ENCODE measurements at regions not wholly inside any gene's neighbourhood (a gene's known extent, or its start where the extent isn't known, plus 50 kb on each side); places are given as distances from the start of the nearest gene placed in this dataset.

DNA sequence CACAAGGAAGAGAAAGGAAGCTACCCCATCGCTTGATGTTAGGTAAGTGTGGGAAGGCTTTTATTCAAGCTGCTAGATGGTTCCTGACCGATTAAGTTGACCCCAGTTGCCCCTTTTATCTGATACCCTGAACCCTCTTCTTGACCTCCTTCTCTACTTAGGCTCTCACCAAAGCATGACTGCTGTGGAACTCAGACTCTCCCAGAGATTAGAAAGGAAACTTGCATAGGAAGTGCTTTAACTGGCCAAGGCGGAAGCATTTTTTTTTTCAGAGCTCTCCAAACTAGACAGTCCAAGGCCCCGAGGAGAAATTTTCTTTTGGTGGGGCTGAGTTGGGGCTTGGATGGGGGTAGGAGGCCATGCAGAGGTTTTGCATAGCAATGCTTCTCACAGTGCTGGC lies 101.3 kb upstream of the USP24 start:
- TF ChIP-seq, protein P1, sequence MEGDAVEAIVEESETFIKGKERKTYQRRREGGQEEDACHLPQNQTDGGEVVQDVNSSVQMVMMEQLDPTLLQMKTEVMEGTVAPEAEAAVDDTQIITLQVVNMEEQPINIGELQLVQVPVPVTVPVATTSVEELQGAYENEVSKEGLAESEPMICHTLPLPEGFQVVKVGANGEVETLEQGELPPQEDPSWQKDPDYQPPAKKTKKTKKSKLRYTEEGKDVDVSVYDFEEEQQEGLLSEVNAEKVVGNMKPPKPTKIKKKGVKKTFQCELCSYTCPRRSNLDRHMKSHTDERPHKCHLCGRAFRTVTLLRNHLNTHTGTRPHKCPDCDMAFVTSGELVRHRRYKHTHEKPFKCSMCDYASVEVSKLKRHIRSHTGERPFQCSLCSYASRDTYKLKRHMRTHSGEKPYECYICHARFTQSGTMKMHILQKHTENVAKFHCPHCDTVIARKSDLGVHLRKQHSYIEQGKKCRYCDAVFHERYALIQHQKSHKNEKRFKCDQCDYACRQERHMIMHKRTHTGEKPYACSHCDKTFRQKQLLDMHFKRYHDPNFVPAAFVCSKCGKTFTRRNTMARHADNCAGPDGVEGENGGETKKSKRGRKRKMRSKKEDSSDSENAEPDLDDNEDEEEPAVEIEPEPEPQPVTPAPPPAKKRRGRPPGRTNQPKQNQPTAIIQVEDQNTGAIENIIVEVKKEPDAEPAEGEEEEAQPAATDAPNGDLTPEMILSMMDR (IDR thresholded peaks at IDR 0.05), result no peak
- TF ChIP-seq POLR2A (IDR thresholded peaks at IDR 0.05), result no peak
